Femur (tissue), 1 donor: ENCODE measurements at regions not wholly inside any gene's neighbourhood (a gene's known extent, or its start where the extent isn't known, plus 50 kb on each side); places are given as distances from the start of the nearest gene placed in this dataset.
A peak's percentile ranks its signal among the peaks of the same experiment; 100 is the strongest.
"Not testable (repeated sequence)": the region's sequence is repeated elsewhere in the genome, so short reads cannot be mapped to it uniquely, and the experiment has no call there.

Experiments used
- DNase-seq: peaks from one replicate; pipeline ENCODE4 v3.0.0-alpha.2; 2017

DNA sequence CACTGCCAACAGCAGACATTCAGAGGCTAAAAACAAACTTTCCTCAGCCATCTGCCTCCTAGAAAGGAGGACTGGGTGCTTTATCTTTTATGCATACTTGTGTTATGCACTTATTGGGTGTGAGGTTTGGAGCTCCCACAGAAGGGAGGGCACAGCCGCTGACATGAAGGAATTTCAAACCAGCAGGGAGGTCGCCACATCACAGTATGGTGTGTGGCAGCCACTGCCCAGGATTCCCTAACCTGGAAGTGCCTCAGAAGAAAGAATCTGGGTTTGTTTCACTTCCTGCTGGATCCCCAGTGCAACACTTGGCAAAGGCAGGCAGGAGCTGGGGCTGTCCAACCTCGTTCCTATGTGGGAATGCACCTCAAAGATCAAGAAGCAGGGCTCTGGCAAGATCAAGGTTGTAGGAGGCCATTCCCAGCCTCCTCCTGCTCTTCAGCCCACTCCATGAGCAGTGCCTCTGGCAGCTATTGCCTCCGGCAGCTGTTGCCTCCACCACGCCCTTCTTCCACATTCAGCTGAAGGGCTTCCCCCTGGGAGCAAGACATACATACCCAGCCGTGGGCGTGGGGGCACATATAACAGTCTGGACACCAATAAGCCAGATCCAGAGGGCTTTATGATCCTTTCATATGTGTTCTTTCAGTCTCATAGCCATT, 109.0 kb upstream of the MAMLD1 start:
- DNase-seq: no peak

DNA sequence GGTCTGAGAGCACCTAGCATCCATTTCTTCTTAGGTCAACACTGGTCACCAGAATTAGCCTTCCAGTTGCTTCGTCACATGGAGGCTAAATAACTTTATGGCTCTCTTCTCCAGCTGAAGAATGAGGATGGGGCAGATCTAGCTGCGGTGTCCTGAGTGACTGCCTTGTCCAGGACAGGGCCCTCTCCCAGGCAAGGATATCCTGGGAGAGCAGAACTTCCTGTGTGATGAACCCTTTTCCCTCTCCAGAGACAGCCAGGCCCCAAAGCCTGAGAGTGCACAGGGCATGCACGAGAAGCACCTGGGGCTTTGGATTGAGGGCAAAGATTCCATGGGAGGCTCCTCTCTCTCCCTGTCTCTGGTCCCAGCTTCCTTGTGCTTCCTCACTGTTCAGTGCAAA, 108.2 kb upstream of the MAMLD1 start:
- DNase-seq: no peak

DNA sequence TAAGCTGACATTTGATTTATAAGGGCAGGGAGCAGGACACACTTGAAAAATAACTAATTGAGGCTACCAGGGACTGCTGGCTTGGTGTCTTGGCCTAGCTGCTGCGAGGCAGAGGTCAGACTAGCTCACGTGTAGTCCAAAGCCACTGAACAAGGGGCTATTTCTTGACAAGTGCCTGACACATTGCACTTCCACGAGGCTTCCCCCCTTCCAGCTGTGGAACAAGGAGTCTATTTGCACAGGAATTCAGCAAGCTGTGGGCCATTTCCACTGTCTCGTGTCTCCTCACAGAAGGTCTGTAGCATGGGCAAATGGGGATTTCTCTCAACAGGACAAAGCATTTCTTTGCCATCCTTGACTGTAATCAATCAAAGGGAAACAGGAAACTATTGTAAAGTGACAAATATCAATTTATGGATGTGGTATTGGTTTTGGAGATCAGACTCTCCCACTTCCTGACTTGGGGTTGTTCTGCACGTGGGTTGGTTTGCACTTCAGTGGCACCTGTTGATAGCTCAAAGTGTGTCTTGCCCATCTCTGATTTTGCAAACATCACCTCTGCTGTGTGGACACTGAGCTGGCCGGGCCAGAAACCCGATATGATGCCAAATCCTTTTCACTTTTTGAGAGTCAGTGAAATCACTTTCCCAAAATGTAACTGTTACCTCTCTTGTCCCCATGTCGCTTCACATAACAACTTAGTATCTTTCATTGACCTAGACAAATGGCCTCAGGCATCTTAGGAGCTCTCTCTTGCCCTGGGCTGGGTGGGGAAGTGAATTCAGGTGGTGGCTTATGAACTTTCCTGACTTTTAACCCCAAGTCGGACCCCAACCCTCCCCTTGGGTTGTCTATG, 107.4 kb upstream of the MAMLD1 start:
- no peak for DNase-seq

DNA sequence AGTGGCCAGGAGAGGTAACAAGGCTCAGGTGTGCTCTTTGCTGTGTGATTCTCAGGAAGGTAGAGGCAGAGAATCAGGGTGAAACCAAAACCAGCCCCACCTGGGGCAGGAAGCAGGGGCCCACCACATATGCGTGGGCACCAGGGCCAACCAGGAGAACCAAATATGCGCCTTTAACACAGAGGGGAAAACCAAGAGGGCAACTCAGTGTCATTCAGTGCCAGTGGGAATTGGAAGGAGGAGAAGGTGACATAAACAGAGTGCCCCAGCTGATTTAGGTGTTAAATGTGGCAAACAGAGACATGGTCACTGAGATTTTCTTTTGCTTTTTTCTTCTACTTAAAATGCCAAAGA, 106.8 kb upstream of the MAMLD1 start:
- no peak for DNase-seq

DNA sequence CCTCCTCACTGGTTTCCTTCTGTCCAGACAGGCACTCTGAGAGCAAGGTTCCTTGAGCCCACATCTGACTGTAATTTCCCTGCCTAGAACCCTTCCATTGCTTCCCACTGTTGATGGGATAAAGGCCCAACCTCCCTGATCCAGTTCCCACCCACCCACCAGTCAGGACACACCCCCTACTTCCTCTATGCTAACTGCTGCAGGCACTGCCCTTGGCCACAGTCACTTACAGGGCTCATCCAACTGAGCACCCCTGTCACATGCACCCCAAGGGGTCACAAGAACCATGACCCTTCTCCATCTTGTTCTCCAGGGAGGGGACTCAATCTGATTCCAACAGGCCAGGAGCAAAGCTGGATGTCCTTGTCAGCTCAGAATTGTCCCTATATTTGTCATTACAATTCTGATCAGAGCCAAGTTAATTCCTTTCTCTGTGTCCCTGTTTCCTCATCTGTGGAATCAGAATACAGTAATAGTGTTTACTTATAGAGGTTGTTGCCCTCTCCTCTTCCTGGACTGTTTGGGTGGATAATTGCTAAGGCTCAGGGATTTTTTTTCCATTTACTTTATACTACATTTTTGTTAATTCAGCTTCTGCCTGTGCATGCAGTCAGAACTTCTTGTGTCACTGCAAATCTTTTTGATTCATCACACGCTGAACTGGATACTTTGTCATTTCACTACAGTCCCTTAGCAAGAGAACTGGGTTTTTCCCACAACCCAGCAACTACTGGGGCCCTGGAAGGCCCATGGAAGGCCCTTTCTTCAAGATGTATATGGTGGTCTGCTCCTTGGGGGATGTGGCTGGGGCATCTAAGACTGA, 105.6 kb upstream of the MAMLD1 start:
- no peak for DNase-seq

GRCh38 chrX:150258176-150258425, 105.0 kb upstream of the MAMLD1 start:
- DNase-seq: no peak

GRCh38 chrX:150258463-150259430, 104.4 kb upstream of the MAMLD1 start:
- no peak for DNase-seq

GRCh38 chrX:150262456-150262855, 100.7 kb upstream of the MAMLD1 start:
- DNase-seq: no peak

DNA sequence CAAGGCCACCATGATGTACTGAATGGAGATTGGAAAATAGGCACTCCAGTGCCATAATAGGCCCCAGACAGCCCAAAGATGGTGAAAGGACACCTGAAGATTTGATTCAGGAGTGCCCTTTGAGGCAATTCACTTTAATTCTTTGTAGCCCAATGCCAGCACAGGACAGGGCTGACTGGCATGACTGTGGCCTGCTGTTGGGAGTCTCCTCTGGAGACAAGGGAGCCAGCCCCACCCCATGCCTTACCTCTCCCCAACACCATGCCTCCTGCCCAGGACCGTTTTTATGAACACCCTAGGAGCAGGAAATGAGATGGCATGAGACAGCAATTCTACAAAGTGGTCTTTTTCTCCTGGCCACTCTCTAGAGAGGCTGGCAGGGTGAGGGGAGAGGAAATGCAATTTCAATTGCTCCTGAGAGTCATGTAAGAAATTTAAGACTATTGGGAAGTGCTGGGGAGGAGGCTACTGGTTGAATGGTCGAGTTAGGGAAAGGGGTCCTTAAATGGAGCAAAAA, 94.2 kb upstream of the MAMLD1 start:
- no peak for DNase-seq

DNA sequence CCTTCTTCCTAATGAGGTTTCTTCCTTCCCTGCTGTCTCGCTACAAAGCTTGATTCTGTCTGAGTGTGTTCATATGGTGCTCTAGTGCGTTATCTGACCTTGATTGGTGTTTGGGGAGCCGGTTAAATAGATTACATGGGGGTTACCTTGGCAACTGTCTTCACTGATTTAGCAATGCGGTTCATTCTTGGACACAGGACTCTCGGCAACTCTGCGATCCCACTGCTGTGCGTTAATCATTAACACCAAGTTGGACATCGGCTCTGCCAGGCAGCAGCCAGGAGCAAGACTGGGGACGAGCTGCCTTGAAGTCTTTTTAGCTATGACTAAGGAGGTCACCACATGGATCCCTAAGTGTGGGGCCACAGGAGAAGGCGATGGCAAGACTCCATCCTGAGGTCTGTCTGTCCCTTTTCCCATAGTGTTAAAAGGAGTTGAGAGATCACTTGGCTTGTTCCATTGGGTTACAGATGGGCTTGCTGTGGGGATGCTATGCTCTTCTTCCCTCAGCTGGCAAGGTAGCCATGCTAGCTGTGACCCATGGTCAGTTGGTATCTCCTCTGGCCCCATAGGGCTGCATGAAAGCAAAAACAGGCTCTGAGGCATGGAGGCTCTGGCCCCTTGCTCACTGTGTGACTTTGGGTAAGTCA, 93.4 kb upstream of the MAMLD1 start:
- DNase-seq: no peak

DNA sequence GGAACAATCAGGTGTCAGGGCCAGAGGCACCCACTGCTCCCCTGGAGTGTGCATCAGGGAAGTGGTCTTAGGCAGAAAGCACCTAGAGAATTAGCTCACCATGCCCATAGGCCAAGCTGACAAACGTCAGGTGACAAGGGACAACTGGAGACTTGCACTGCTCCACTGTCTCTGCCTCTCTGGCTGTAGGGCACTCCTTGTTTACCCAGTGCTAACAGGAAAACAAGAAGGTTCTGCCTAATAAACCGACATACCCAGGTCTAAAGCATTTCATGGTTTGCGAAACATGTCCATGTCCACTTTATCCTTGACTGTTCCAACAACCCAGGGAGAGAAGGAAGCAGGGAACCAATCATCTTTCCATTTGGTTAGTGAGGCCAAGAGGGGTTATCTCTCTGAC, 92.5 kb upstream of the MAMLD1 start:
- no peak for DNase-seq

GRCh38 chrX:150273575-150274294, 89.4 kb upstream of the MAMLD1 start:
- DNase-seq: not testable (repeated sequence)

DNA sequence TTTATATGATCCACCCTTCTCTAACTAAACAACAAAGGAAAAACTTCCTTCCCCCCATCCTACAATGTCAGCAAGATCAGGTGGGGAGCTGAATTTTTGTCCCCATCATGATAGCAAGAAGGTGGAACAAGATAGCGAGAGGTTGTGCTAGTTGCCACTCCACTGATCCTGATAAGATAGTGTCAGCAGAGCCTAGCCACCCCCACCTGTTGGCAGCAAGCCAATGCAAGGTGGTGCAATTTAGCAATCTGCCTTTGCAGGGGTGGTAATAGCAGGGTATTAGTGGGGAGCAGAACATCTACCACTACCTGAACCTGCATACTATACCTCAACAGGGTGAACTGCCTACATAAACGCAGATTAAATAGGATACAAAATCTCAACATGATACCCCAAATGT, 80.2 kb upstream of the MAMLD1 start:
- no peak for DNase-seq

GRCh38 chrX:150291014-150291413, 72.1 kb upstream of the MAMLD1 start:
- DNase-seq: peak; percentile 29

- no peak for DNase-seq
Measured at GRCh38 chrX:150293311-150294013, 69.7 kb upstream of the MAMLD1 start.

GRCh38 chrX:150298841-150299551, 64.1 kb upstream of the MAMLD1 start:
- DNase-seq: no peak

- no peak for DNase-seq
Measured at GRCh38 chrX:150299579-150299978, 63.5 kb upstream of the MAMLD1 start.

- DNase-seq: no peak
Measured at GRCh38 chrX:150303386-150304097, 59.6 kb upstream of the MAMLD1 start.

GRCh38 chrX:150306002-150306401, 57.1 kb upstream of the MAMLD1 start:
- no peak for DNase-seq
